ENCODE measurements at regions not wholly inside any gene's neighbourhood (a gene's known extent, or its start where the extent isn't known, plus 50 kb on each side); places are given as distances from the start of the nearest gene placed in this dataset.
A peak's percentile ranks its signal among the peaks of the same experiment; 100 is the strongest.

GRCh38 chr2:133993160-133993559 is 260.7 kb upstream of the MGAT5 start:
- intact Hi-C loops (cut with micrococcal nuclease) (no loop called here), dilution Hi-C loops (cut with HindIII; ENCODE audit: low sequenced_read_pairs, unreplicated experiment) (no loop called here), in situ Hi-C loops (cut with MboI; ENCODE audit: low sequenced_read_pairs) (no loop called here)

More at GRCh38 chr2:133993160-133993559, 260.7 kb upstream of the MGAT5 start:
- Histone ChIP-seq H2AK5ac (ENCODE audit: low read depth, low read length) (no peak overlapping the region; the same call in 1 of the 2 replicates), H3K9me1 (ENCODE audit: insufficient read depth, low read length) (no peaks in the 10 kb centered on the region), H3K4me1 (ENCODE audit: control insufficient read depth, insufficient read depth, low read length) (peaks cover 3% of the 10 kb centered on the region; the same call in 1 of the 2 replicates), H4K8ac (ENCODE audit: low read depth in 2 of 2, low read length in 2 of 2) (0 out of 4 replicates have a peak overlapping the region, but pooled peaks of 1 of the 2 experiments have one; percentile 25), H4K20me1 (ENCODE audit: insufficient read depth, low read length) (no peaks in the 10 kb centered on the region), H3K27ac (ENCODE audit: insufficient read depth, low read length) (no peak overlapping the region), H3K18ac (ENCODE audit: low read depth, low read length) (no peak overlapping the region), H2AK9ac (replicated peaks; ENCODE audit: low read depth, low read length, poor library complexity) (no peak overlapping the region), H2BK5ac (ENCODE audit: low read depth, low read length, poor library complexity, severe bottlenecking) (no peak overlapping the region), H3K79me1 (ENCODE audit: low read depth in 1 of 2, low read length in 2 of 2) (no peaks in the 10 kb centered on the region), H3K36me3 (ENCODE audit: control insufficient read depth, insufficient read depth, low read length) (no peaks in the 10 kb centered on the region), H4K5ac (ENCODE audit: low read depth, low read length) (no peak overlapping the region; the same call in 1 of the 2 replicates), H3K4ac (ENCODE audit: low read depth, low read length) (no peak overlapping the region; the same call in 1 of the 2 replicates), H3K9me3 (ENCODE audit: control insufficient read depth, insufficient read depth, low read length) (no peaks in the 10 kb centered on the region), H2BK15ac (ENCODE audit: low read depth, low read length) (no peak overlapping the region), H3K9ac (ENCODE audit: low read depth, low read length) (no peak overlapping the region), H3K27me3 (ENCODE audit: control insufficient read depth, insufficient read depth, low read length) (no peaks in the 10 kb centered on the region; the same call in 1 of the 2 replicates), H2AFZ (replicated peaks; ENCODE audit: low read length, poor library complexity) (peak overlapping the region; percentile 35), H3K4me3 (ENCODE audit: insufficient read depth, low read depth, low read length) (no peak overlapping the region), H4K91ac (ENCODE audit: insufficient read depth, low read depth, low read length) (no peak overlapping the region), H3K23ac (ENCODE audit: low read depth, low read length) (no peak overlapping the region), H3K56ac (ENCODE audit: extremely low read depth, insufficient read depth, low read length) (no peak overlapping the region), H3K14ac (replicated peaks; ENCODE audit: low read depth, low read length) (no peak overlapping the region), H3K4me2 (ENCODE audit: low read depth, low read length) (no peak overlapping the region), H2BK120ac (ENCODE audit: low read depth, low read length) (0 out of 2 replicates have a peak overlapping the region, but pooled peaks have one; percentile 13), H2BK20ac (ENCODE audit: low read depth, low read length) (0 out of 2 replicates have a peak overlapping the region, but pooled peaks have one; percentile 24)
- DNase-seq (no peak), ATAC-seq (ENCODE audit: low read depth) (peak; percentile 61; the same call in 1 of the 2 replicates)
- WGBS, 2 experiments (ENCODE audit: extremely low coverage in 2 of 2, insufficient read length in 1 of 2): 0% methylated on average over 1 of the region's 3 CpGs; no CpG with 5 or more reads in 1 of the 2 experiments
- CTCF ChIA-PET: interaction anchor here (1.0 kb wide), 1 partner anchor 10 kb away, joined by 3 read pairs; no protein-coding TSS in a partner anchor
- no TSS peak for BruUV-seq (replicated peaks)
- TF ChIP-seq MAFK (IDR thresholded peaks at IDR 0.05; ENCODE audit: low read depth, low read length) (no peak), BHLHE40 (IDR thresholded peaks at IDR 0.05; ENCODE audit: low read depth, low read length) (no peak), FOS (IDR thresholded peaks at IDR 0.05; ENCODE audit: low read depth, low read length) (no peak), CHD1 (IDR thresholded peaks at IDR 0.05; ENCODE audit: low read depth, low read length) (no peak), CEBPB (IDR thresholded peaks at IDR 0.05; ENCODE audit: low read depth, low read length) (no peak), USF2 (IDR thresholded peaks at IDR 0.05; ENCODE audit: low read depth, low read length) (no peak), ELK1 (IDR thresholded peaks at IDR 0.05; ENCODE audit: borderline replicate concordance, low read depth, low read length) (no peak), MXI1 (IDR thresholded peaks at IDR 0.05; ENCODE audit: borderline replicate concordance, low read depth, low read length) (no peak), RAD21 (IDR thresholded peaks at IDR 0.05; ENCODE audit: low read length) (no peak), RCOR1 (IDR thresholded peaks at IDR 0.05; ENCODE audit: insufficient replicate concordance, low read length) (no peak), SMC3 (IDR thresholded peaks at IDR 0.05; ENCODE audit: low read depth, low read length) (no peak), CTCF (conservative IDR thresholded peaks at IDR 0.05; ENCODE audit: low read depth, low read length) (no peak), NFE2L2 (IDR thresholded peaks at IDR 0.05; ENCODE audit: low read depth, low read length) (no peak), MAZ (IDR thresholded peaks at IDR 0.05; ENCODE audit: borderline replicate concordance, low read depth, low read length) (no peak), POLR2A (IDR thresholded peaks at IDR 0.05; ENCODE audit: low read depth, low read length) (no peak), RFX5 (IDR thresholded peaks at IDR 0.05; ENCODE audit: low read depth, low read length) (no peak)
- POLR2A ChIA-PET (ENCODE audit: unreplicated experiment): no interaction called here
